Uterus (tissue), 2 donors: ENCODE measurements at regions not wholly inside any gene's neighbourhood (a gene's known extent, or its start where the extent isn't known, plus 50 kb on each side); places are given as distances from the start of the nearest gene placed in this dataset.

Experiments
- POLR2A ChIP-seq, 2 donors: fragments of 450-650 bp; IDR thresholded peaks; one replicate each; pipeline ENCODE4 v1.6.1; 2016; ENCODE audit warnings: antibody characterized with exemption in 2 of 2, mild to moderate bottlenecking in 1 of 2, moderate library complexity in 1 of 2
- TF ChIP-seq, protein P1 (sequence below), 4 experiments: fragments of 200-600 bp in 2 of 4; fragments of 450-650 bp in 2 of 4; sonication (generic) in 2 of 4; IDR thresholded peaks; one replicate each; pipeline ENCODE4 v1.5.1; 2016 to 2019; ENCODE audit warnings: antibody characterized with exemption in 4 of 4, mild to moderate bottlenecking in 2 of 4, moderate library complexity in 1 of 4

DNA sequence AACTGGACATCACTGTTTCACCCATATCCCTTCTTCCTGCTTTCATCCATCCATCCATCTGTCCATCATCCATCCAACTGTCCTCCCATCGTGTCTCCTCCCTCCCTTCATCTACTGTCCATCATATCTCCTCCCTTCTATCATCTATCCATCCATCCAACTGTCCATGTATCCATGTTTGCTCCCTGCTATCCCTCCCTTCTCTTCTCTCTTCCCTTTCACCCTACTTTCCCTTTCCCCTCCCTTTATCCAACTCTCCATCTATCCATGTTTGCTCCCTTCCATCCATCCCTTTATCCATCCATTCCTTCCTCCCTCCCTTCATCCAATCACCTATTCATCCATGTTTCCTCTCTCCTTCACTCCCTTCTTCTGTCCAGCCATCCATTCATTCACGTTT lies 92.6 kb upstream of the CTBP2 start:
- TF ChIP-seq, protein P1, sequence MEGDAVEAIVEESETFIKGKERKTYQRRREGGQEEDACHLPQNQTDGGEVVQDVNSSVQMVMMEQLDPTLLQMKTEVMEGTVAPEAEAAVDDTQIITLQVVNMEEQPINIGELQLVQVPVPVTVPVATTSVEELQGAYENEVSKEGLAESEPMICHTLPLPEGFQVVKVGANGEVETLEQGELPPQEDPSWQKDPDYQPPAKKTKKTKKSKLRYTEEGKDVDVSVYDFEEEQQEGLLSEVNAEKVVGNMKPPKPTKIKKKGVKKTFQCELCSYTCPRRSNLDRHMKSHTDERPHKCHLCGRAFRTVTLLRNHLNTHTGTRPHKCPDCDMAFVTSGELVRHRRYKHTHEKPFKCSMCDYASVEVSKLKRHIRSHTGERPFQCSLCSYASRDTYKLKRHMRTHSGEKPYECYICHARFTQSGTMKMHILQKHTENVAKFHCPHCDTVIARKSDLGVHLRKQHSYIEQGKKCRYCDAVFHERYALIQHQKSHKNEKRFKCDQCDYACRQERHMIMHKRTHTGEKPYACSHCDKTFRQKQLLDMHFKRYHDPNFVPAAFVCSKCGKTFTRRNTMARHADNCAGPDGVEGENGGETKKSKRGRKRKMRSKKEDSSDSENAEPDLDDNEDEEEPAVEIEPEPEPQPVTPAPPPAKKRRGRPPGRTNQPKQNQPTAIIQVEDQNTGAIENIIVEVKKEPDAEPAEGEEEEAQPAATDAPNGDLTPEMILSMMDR (IDR thresholded peaks at IDR 0.05): no peak
- TF ChIP-seq POLR2A (IDR thresholded peaks at IDR 0.05): no peak
